HK-2 (cell line): ENCODE measurements at regions not wholly inside any gene's neighbourhood (a gene's known extent, or its start where the extent isn't known, plus 50 kb on each side); places are given as distances from the start of the nearest gene placed in this dataset.

ENCODE experiments used
- DNase-seq: peaks from one replicate; pipeline ENCODE4 v3.0.0-alpha.2; 2018; ENCODE audit not compliant: unreplicated experiment

GRCh38 chr18:2482706-2483475 lies 88.4 kb downstream of the METTL4 start:
- no peak for DNase-seq

- no peak for DNase-seq
Measured at GRCh38 chr18:2485983-2486382, 85.3 kb downstream of the METTL4 start.

- no peak for DNase-seq
Measured at GRCh38 chr18:2486426-2486825, 84.9 kb downstream of the METTL4 start.
